Astrocyte (in vitro differentiated cells and primary cell): ENCODE measurements at regions not wholly inside any gene's neighbourhood (a gene's known extent, or its start where the extent isn't known, plus 50 kb on each side); places are given as distances from the start of the nearest gene placed in this dataset.

Source experiments
- DNase-seq: peaks from one replicate; pipeline ENCODE4 v3.0.0-alpha.2; 2010; ENCODE audit warnings: low read depth
- FAIRE-seq: peaks from 2 replicates; lab custom pipeline; 2011; peaks lifted over from hg19 to GRCh38; lab: Jason Lieb, UNC
- H2AFZ ChIP-seq: 2 replicates; pipeline ENCODE4 v1.6.0; 2012; ENCODE audit warnings: low read depth, low read length, inconsistent platforms
- H3K27ac ChIP-seq: 2 replicates; pipeline ENCODE4 v1.5.1; 2011; ENCODE audit warnings: low read depth, low read length, inconsistent platforms
- H3K27me3 ChIP-seq: 2 replicates; pipeline ENCODE4 v1.6.0; 2011; ENCODE audit warnings: low read length, inconsistent platforms; ENCODE audit not compliant: insufficient read depth
- H3K36me3 ChIP-seq: 2 replicates; pipeline ENCODE4 v1.5.1; 2011; ENCODE audit warnings: low read length, inconsistent platforms; ENCODE audit not compliant: insufficient read depth
- H3K4me1 ChIP-seq: 2 replicates; pipeline ENCODE4 v1.5.1; 2011; ENCODE audit warnings: low read length, inconsistent platforms; ENCODE audit not compliant: insufficient read depth
- H3K4me2 ChIP-seq: 2 replicates; pipeline ENCODE4 v1.6.0; 2012; ENCODE audit warnings: low read length, inconsistent platforms
- H3K4me3 ChIP-seq: 2 replicates; pipeline ENCODE4 v1.5.1; 2011; ENCODE audit warnings: low read depth, mild to moderate bottlenecking, low read length, inconsistent platforms; ENCODE audit not compliant: insufficient read depth
- H3K79me2 ChIP-seq: 2 replicates; pipeline ENCODE4 v1.6.0; 2012; ENCODE audit warnings: mild to moderate bottlenecking, low read length, inconsistent platforms; ENCODE audit not compliant: insufficient read depth
- H3K9ac ChIP-seq: 2 replicates; pipeline ENCODE4 v1.6.0; 2012; ENCODE audit warnings: mild to moderate bottlenecking, low read length, inconsistent platforms
- H3K9me3 ChIP-seq: 2 replicates; pipeline ENCODE4 v1.5.1; 2012; ENCODE audit warnings: low read depth, mild to moderate bottlenecking, low read length, inconsistent platforms; ENCODE audit not compliant: insufficient read depth
- H4K20me1 ChIP-seq: 2 replicates; pipeline ENCODE4 v1.6.0; 2012; ENCODE audit warnings: low read length, inconsistent platforms; ENCODE audit not compliant: insufficient read depth
- H3K27ac Mint-ChIP-seq: one replicate; pipeline ENCODE4 v1.8.0; 2021; ENCODE audit warnings: mild to moderate bottlenecking, mixed read lengths; ENCODE audit not compliant: unreplicated experiment
- H3K27me3 Mint-ChIP-seq: one replicate; pipeline ENCODE4 v1.8.0; 2021; ENCODE audit warnings: low read depth, mixed read lengths; ENCODE audit not compliant: unreplicated experiment
- H3K36me3 Mint-ChIP-seq: one replicate; pipeline ENCODE4 v1.8.0; 2021; ENCODE audit warnings: low read depth, mixed read lengths; ENCODE audit not compliant: unreplicated experiment
- H3K4me1 Mint-ChIP-seq: one replicate; pipeline ENCODE4 v1.8.0; 2021; ENCODE audit warnings: low read depth, mixed read lengths; ENCODE audit not compliant: unreplicated experiment
- H3K4me3 Mint-ChIP-seq: one replicate; pipeline ENCODE4 v1.8.0; 2021; ENCODE audit warnings: mild to moderate bottlenecking, moderate library complexity, mixed read lengths; ENCODE audit not compliant: unreplicated experiment
- H3K9me3 Mint-ChIP-seq: one replicate; pipeline ENCODE4 v1.8.0; 2021; ENCODE audit warnings: mild to moderate bottlenecking, mixed read lengths; ENCODE audit not compliant: unreplicated experiment
- CTCF ChIP-seq: IDR thresholded peaks from 2 replicates; pipeline ENCODE4 v1.5.1; 2011; ENCODE audit warnings: low read depth, mild to moderate bottlenecking, inconsistent platforms, low read length, moderate library complexity; ENCODE audit not compliant: insufficient read depth
- EZH2 ChIP-seq: IDR thresholded peaks from 2 replicates; pipeline ENCODE4 v1.6.1; 2012; ENCODE audit warnings: mild to moderate bottlenecking, low read length, inconsistent platforms; ENCODE audit not compliant: insufficient read depth

GRCh38 chr2:19216238-19216637, 142.2 kb downstream of the OSR1 start:
- Histone ChIP-seq H4K20me1 (no peaks in the 10 kb centered on the region), H3K27me3 (no peaks in the 10 kb centered on the region), H3K4me2 (no peak overlapping the region), H3K9ac (no peak overlapping the region), H3K27ac (no peak overlapping the region), H3K9me3 (no peaks in the 10 kb centered on the region), H3K4me1 (no peaks in the 10 kb centered on the region), H3K36me3 (no peaks in the 10 kb centered on the region), H2AFZ (no peak overlapping the region), H3K79me2 (no peaks in the 10 kb centered on the region), H3K4me3 (no peak overlapping the region)
- no peak overlapping the region for H3K27ac Mint-ChIP-seq
- TF ChIP-seq EZH2 = no peak
- TF ChIP-seq CTCF = no peak
- H3K36me3 Mint-ChIP-seq = no peaks in the 10 kb centered on the region
- DNase-seq (no peak), FAIRE-seq (no peak)
- no peaks in the 10 kb centered on the region for H3K9me3 Mint-ChIP-seq
- H3K4me3 Mint-ChIP-seq = no peak overlapping the region
- H3K27me3 Mint-ChIP-seq = peaks cover 14% of the 10 kb centered on the region
- H3K4me1 Mint-ChIP-seq = no peaks in the 10 kb centered on the region

- Histone ChIP-seq H3K27ac (no peak overlapping the region), H3K4me1 (no peaks in the 10 kb centered on the region), H3K9ac (no peak overlapping the region), H3K4me3 (no peak overlapping the region), H3K79me2 (no peaks in the 10 kb centered on the region), H3K27me3 (no peaks in the 10 kb centered on the region), H3K9me3 (no peaks in the 10 kb centered on the region), H3K4me2 (no peak overlapping the region), H4K20me1 (no peaks in the 10 kb centered on the region), H3K36me3 (no peaks in the 10 kb centered on the region), H2AFZ (no peak overlapping the region)
- Mint-ChIP-seq H3K9me3 (no peaks in the 10 kb centered on the region), H3K4me3 (no peak overlapping the region), H3K27ac (no peak overlapping the region), H3K27me3 (peaks cover 14% of the 10 kb centered on the region), H3K4me1 (no peaks in the 10 kb centered on the region), H3K36me3 (no peaks in the 10 kb centered on the region)
- FAIRE-seq = no peak
- TF ChIP-seq EZH2 (no peak), CTCF (no peak)
- DNase-seq = no peak
These were observed 143.6 kb downstream of the OSR1 start for GRCh38 chr2:19214682-19215391.

- Histone ChIP-seq H3K4me3 (no peak overlapping the region), H3K9me3 (no peaks in the 10 kb centered on the region), H2AFZ (no peak overlapping the region), H3K9ac (no peak overlapping the region), H3K27ac (no peak overlapping the region), H4K20me1 (no peaks in the 10 kb centered on the region), H3K36me3 (no peaks in the 10 kb centered on the region), H3K79me2 (no peaks in the 10 kb centered on the region), H3K4me2 (no peak overlapping the region), H3K27me3 (no peaks in the 10 kb centered on the region), H3K4me1 (no peaks in the 10 kb centered on the region)
- TF ChIP-seq CTCF = no peak
- TF ChIP-seq EZH2 = no peak
- no peak overlapping the region for H3K4me3 Mint-ChIP-seq
- DNase-seq = no peak
- no peaks in the 10 kb centered on the region for H3K9me3 Mint-ChIP-seq
- H3K27me3 Mint-ChIP-seq = peaks cover 5% of the 10 kb centered on the region
- no peak for FAIRE-seq
- H3K4me1 Mint-ChIP-seq = no peaks in the 10 kb centered on the region
- no peak overlapping the region for H3K27ac Mint-ChIP-seq
- no peaks in the 10 kb centered on the region for H3K36me3 Mint-ChIP-seq
These were observed 148.7 kb downstream of the OSR1 start for GRCh38 chr2:19209575-19210341.
